ENCODE measurements at regions not wholly inside any gene's neighbourhood (a gene's known extent, or its start where the extent isn't known, plus 50 kb on each side); places are given as distances from the start of the nearest gene placed in this dataset.
"Not testable (repeated sequence)": the region's sequence is repeated elsewhere in the genome, so short reads cannot be mapped to it uniquely, and the experiment has no call there.

DNA sequence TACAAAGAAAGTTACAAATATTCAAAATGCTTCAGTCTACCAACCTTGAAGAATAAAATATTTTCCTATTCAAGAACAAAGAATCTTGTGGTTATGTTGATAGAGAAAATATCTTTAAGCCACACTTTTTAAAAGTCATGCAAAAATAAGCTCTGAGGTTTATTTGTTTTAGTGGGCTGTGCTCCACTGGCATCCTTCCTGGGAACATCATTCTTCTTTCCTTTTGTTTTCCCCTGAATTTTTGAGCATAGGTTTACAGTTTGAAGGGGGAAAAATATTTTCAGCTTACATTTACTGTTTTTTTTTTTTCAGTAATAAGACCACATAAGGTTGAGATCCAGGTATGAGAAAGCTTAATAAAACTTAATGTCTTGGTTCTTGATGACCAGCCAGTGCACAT is 72.0 kb upstream of the BACH2 start:
- no peak for DNase-seq

GRCh38 chr6:90368001-90368400 is 71.4 kb upstream of the BACH2 start:
- no peak for DNase-seq

GRCh38 chr6:90365565-90366219 is 69.0 kb upstream of the BACH2 start:
- no peak for DNase-seq

DNA sequence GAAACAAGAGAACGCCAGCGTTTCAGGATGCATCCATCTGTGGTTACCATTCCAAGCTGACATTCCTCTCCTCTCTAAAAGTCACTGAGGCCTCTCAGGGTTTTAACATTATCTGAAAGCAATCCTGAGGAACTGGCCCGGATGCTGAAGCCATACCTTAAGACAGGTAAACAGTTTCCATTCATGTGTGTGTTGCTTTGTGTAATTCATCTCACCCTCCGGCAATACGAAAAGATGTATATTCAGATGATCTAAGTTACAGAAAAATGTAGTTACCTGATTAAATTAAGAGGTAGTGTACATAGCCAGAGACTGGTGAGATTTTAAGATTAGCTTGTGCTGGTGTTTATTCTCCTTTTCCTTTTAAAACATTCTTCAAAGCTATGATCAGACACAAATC is 68.4 kb upstream of the BACH2 start:
- no peak for DNase-seq

- DNase-seq, result no peak
Measured at GRCh38 chr6:90364286-90364685, 67.6 kb upstream of the BACH2 start.

- no peak for DNase-seq
Measured at GRCh38 chr6:90362318-90362717, 65.7 kb upstream of the BACH2 start.

GRCh38 chr6:90361174-90361573 is 64.5 kb upstream of the BACH2 start:
- no peak for DNase-seq

DNA sequence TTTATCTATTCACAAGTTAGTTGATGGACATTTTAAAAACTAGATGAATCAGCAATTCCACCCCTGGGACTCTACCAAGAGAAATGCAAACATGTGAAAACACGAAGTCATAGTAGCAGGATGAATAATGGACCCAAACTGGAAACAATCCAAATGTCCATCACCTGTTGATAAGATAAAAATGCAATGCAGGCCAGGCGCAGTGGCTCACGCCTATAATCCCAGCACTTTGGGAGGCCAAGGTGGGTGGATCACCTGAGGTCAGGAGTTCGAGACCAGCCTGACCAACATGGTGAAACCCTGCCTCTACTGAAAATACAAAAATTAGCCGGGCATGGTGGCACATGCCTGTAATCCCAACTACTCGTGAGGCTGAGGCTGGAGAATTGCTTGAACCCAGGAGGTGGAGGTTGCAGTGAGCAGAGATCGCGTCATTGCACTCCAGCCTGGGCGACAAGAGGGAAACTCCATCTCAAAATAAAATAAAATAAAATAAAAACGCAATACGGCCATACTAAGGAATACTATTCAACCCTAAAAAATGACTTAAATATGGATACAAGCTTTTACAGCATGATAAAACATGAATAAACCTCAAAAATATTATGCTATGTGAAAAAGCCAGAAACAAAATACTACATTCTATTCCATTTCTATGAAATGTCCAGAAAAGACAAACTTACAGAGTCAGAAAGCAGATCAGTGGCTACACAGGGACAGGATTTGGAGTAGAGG is 61.6 kb upstream of the BACH2 start:
- DNase-seq, result not testable (repeated sequence)

GRCh38 chr6:90356012-90356421 is 59.4 kb upstream of the BACH2 start:
- no peak for DNase-seq

- no peak for DNase-seq
Measured at GRCh38 chr6:90354961-90355360, 58.3 kb upstream of the BACH2 start.

DNA sequence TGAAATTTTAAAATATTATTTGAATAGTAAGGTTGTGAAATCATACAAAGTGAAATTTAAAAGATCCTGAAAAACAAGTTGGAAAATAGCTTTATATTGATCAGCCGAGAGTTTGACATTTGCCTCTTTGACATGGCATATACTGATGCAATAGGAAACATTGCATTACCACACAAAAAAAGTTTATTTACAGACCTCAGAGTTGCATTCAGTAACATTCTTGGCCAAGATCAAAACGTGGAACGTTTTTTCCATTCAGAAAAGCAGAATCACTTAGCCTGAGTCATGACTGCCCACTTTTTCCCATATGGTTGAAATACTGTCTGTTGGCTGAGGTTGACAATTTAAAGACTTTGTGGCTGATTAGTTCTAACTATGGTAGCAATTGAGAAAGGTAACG is 55.1 kb upstream of the BACH2 start:
- no peak for DNase-seq

- no peak for DNase-seq
Measured at GRCh38 chr6:90350689-90351554, 54.3 kb upstream of the BACH2 start.

GRCh38 chr6:90347411-90347851 is 50.8 kb upstream of the BACH2 start:
- no peak for DNase-seq

DNA sequence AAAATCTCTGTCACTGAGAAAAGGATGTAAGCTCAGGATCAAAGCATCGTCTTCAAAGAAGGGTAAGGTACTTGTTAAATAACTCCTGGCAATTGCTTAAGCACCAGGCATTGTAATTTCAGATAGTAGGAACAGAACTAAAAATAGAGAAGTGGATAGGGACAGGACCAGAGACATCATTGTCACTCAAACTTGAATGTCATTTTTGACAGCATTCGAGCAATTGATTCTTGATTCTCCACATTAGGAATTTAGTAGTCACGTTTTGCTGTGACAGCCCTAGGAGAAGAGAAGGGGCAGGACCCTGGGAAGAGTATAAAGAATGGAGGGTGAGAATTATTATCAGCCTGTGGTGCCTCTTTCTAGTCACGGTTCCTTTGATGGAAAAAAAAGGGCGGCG is 50.1 kb upstream of the BACH2 start:
- no peak for DNase-seq

All from NCI-H2081 (cell line).